GM19395 (cell line): ENCODE measurements at regions not wholly inside any gene's neighbourhood (a gene's known extent, or its start where the extent isn't known, plus 50 kb on each side); places are given as distances from the start of the nearest gene placed in this dataset.

Source experiments
- ATAC-seq: cut with Tn5 transposase; IDR thresholded peaks from one replicate; pipeline ENCODE4 v1.9.1; 2021; ENCODE audit warnings: mild to moderate bottlenecking, moderate library complexity; ENCODE audit not compliant: unreplicated experiment

DNA sequence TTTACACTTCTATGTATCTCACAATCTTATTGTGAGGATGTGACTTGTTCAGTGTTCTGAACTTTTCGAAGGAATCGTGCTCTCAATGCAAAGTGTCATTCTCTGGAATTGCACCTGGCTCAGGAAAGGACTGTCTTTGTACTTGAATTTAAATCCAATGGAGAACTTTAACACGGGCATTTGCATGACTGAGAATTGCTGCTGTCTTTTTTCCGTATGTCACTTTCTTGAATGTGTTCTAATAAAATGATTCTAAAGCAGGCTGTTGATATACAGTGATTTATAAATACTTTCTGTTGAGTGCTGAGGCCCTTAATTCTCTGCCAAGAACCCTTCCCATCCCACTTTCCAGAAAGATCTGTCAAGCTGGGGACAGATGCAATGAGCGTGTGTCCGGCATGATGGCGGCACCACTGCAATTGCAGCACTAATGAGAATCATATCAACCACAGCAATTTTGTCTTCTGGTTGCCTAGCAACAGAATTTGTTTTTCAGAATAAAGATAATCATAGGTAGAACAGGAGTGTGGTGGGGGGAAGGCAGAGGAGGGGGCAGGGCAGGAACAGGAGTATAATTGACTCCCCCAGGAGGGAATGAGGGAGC, 210.6 kb upstream of the UMPS start:
- ATAC-seq = no peak

DNA sequence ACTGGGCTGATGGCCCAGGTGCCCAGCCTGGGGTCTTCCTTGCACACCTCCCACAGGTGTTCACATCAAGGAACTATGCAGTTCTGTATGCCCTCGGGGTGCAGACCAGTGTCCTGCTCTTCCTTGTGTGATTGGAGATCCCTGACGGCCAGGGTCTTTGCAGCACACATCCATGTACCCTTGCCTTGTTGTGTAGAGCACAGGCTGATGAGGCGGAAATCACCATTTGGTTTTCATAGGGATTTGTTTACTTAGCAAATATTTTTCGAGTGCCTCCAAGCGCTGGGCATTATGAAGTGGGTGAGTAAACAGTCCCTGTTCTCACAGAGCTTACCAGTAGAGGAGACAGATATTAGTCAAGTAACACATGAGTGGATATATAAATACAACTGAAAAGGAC, 209.3 kb upstream of the UMPS start:
- ATAC-seq = no peak

DNA sequence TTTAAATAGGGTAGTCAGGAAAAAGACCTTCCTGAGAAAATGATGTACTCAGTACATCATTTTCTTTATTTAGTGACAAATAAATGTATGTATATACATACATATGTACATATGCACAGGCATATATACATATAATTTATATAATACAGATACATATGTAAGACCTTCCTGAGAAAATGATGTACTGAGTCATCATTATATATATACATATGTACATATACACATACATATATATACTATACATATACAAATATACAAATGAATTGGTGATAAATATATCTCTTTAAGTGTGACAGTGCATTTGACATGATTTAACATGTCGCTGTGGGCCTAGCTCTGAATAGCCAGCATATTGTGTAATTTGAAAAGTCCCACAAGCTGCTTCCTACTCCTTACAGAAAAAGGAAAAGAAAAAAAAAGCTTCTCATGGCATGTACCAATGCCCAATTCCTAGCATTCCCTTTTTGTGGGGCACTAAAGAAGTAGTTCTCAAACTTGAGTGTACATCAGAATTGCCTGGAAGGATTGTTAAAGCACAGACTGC, 208.1 kb upstream of the UMPS start:
- ATAC-seq = no peak

DNA sequence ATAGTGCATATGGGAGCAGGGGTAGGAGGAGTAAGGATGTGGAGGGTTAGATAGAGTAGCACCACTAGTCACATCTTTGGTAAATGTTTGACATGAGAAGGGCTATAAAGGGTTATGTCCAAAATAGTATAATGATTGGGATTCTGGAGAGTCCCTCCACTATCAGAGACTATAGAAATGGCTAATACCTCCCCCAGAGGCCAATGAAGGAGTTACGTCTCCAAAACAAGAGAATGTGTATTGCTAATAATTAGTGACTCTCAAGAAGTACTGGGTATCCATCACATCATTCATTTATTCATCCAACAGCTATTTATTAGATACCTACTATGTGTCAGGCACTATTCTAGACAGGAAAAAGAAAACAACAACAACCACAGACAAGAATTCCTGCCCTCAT, 203.7 kb upstream of the UMPS start:
- ATAC-seq = no peak

DNA sequence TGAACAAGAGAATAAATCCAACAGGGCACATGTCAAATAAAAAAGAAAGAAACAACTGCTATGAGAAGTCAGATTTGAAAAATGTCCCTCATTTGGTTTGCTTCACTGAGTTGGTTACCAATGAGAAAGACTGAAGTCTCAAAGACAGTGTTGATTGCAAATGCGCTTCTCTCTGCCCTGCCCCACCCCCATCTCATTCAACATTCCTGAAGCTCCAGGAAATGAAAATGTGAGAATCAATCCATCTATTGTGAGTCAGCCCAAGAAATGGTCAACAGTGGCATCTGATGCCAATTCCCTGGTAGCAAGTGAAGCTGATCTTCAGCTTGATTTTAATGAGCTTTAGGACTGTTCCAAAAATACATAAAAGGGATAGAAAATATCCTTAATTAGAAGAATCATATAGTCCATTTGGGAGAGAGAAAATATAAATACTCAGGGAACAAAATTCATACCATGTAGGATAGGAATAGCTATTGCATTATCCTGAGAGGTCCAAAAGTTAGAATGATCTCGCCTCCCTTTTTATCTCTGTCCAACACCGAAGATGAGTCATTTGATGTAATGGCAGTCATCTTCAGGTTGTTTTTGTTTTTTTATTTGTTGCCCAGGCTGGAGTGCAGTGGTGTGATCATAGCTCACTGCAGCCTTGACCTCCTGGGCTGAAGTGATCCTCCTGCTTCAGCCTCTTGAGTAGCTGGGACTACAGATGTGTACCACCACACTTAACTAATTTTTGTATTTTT, 200.3 kb upstream of the UMPS start:
- ATAC-seq = no peak

DNA sequence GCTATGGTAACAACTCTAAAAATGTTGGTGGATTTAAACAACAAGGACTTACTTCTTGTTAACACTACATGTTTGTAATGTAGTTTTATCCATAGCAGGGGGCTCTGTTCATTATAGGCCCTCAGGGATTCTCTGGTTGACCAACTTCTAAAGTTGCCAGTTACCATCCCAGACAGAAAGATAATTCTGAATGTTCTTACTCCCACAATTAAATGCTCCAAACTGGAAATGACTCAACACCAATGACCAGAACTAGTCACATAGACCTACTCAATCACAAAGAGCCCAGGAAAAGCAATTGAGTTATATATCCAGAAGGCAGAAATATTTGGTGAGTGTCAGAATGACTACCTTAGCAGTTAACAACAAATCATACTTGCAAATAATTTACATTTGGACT, 199.3 kb upstream of the UMPS start:
- ATAC-seq = no peak

DNA sequence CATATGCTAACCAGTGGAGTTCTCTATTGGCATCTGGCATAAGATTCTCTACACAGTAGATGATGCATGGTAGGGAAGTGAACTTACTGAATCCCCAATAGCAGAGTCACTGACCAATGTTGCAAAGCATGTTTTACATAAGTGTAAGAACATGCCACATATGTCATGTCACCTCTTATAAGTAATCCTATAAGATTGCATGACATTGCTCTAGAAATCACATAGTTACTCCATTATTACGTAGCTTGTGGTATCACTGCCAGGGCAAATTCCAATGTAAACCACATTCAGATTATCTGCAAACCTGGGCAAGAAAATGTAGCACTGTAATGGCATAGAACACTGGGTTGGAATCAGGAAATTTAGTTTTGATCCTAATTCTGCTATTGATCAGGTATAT, 198.2 kb upstream of the UMPS start:
- ATAC-seq = no peak

DNA sequence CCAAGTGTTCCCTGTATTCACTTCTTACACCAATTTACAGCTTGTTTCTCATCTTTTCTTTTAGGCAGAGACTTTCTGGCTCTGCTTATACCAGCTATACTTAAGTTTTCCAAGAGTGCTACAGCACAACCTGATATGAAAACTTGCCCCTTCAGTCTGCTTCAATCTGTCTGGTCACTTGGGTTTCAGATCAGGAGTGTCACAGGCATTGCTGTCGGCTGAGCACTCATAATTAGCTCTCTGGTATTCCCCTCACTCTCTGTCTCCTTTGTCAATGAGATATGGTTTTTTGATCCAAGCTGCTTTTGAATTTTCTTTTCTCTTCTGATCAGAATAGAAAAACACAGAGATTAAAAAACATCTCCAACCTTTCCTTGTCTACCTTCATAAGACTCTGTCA, 194.9 kb upstream of the UMPS start:
- no peak for ATAC-seq

DNA sequence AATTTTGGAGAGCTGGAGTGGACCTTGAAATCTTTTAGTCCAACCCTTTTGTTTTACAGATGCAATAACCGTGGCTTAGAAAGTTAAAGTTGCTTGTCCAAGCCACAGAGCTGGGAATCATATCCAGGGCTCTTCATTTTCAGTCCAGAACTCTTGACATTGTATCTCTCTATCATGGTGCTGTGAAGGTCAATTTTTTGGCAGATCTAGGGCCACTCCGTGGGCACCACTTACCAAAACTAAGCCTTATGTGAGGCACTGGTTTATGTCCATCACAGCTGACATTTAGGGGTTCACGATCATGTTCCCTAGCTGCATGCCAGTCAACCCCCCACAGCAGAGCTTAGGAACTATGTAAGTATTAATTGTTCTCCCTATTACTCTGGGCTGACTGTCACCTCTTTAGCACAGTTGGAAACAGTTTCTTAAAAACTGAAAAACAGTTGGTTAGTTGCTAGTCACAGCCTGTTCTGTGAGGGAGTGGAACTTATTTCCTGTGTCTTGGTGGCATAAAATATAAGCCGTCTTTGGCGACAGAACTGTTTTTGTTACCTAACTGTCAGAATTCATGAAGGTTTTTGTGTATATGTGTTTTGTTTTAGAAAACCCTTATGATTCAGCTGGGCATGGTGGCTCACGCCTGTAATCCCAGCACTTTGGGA, 189.6 kb upstream of the UMPS start:
- no peak for ATAC-seq

DNA sequence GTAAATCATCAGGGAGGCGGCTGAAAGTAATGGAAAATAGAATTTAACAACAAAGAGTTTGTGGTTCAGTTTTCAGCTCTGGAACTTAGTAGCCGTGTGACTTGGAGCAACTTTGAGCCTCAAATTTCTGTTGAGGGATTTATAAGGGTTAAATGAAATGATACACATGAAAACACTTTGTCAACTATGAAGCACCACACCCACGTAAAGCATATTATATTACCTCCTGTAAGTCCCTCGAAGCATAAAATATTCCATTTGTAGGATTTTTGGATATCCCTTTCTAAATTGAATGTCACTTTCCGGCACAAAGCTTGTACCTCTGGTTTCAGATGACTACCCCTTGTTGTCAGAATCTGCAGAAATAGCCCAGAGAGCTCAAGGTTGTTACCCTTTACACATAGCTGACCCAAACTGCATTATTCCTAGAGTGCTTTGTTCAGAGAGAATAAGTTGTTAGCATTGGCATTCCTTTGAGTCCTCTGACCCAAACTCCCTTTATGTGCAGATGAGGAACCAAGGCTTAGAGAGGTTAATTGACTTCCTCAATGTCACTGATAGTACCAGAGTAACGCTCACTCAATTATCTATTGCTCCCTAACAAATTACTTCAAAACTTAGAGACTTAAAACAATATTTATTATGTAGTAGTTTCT, 187.9 kb upstream of the UMPS start:
- ATAC-seq = no peak

DNA sequence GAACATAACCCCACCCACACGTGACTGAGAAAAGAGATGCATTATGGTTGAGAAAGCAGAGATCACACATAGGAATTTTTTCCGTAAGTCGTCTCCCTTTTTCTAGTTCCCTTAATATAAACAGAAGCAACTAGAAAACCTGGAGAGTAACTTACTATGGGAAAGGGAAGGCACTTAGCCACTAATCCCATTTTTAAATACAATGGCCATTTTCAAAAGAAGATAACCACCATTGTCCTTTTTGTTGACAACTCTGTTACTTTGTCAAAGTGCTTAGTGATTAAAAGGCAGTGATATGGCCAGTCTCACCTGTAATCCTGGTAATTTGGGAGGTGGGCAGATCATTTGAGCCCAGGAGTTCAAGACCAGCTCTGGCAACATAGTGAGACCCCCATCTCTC, 184.4 kb upstream of the UMPS start:
- no peak for ATAC-seq

DNA sequence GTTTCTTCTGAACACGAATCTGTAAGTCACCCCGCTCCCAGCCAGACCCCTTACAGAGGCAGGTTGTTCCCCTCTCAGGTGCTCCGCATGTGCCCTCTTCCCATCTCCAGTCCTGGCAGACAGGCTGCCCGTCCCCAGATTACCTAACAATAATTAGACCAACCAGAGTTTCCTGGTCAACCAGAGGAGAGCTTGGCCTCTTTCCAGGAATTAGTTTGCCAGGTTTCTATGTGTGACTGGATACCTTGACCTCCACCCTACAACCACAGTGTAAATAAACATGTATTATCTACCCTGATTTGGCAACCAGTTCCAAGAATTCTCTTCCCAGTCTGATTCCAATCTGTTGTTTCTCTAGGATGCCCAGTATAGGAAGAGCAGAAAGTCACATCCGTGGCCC, 178.0 kb upstream of the UMPS start:
- no peak for ATAC-seq

DNA sequence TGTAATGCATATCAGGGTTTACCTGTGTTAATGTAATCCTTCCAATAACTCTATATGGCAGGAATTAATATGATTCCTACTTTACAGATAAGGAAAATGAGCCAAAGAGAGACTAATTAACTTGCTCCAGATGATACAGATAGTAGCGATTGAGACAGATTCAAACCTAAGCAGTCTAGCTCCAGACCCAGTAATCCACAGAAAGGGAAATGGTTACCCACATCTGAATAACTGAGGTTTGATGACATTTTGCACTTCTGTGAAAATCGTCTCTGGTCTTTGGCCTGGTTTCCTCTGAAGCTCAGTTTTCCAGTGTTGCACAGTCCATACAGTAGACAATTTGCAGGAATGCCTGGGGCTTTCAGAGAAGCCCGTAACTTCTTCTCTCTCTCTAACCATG, 177.1 kb upstream of the UMPS start:
- no peak for ATAC-seq

DNA sequence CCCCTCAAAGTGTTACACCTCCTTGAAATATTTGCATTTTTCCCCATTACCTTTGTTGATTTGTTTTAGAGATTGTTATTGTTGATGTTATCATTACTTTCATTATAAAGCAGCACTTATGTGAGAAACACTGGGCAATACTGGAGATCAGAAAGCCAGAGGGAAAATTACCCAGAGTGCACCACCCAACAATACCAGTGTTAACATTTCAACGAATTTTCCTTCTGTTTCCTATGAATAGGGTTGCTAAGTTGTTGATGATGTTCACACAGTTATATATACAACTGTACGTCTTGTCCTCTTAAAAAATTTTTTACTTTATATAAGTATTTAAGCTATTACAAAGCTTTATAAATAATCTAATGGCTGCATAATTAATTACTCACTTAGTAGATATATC, 173.6 kb upstream of the UMPS start:
- no peak for ATAC-seq

DNA sequence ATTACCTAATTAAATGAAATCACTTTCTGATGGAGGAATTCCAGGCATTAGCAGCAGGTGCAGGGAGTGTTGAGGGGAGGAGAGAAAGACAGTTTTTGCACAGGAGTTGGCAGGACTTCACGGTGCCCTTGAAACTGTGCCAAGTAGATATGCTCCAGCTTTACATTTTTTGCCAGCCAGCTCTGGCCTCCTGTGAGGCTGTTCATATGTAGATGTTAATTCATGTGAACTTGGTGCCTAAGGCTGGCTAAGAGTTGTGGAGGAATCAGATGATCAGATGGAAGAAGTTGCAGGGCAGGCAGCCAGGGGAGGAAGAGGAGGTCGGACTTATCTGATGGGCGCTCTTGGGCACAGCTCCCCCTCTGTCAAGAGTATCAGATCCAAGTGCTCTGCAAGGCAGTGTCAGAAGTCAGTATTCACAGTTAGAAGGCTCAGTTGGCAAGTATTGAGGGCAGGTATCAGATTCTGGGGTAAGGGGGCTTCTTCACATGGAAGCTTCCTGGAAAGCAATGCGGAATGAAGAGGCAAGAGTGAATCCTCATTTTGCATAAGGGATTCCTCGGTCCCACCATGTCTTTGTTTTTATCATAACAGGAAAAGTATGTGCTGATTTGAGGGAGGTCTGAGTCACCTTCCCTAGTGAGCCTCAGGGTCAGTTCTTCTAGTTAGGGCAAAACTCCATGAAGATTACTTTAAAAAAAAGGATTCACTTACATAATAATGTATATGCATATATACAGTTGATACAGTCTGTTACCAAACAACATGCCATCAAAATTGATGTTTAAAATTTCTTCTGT, 172.6 kb upstream of the UMPS start:
- no peak for ATAC-seq

DNA sequence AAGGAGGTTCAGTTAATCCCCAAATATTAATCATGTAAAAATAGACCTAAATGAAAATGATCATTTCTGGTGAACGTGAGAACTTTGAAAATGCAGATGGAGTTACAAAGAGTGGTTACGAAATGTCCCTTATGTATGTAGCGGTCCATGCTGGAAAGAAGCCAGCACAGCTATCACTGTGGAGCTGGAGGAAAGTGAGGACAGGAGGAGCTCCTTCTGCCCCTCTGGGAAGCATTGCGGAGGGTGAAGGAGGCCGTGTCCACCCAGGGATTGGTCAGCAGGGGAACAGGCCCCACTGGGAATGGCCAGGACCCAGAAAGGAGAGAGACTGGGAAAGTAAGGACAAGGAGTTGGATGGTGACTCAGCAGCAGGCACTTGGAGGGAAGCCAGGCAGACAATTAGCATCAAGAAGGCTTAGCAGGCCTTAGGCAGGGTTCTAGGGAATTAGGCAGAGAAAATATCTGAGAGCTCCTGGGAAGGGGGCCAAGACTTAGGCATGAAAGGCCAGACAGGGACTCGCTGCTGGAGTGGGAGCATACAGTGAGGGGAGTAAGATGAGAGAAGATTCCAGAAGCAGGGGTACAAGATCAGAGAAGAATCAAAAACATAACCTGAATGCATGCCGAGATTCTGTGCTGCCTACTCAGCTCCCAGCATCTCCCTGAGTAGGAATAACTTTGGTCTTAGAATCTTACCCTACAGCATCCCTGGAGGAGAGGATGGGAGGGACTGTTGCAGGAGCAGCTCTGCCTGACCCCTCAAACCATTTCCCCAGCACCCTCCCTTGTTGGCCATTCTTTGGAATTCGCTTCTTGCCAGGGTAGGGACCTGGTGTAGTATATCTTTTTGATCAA, 171.0 kb upstream of the UMPS start:
- no peak for ATAC-seq

DNA sequence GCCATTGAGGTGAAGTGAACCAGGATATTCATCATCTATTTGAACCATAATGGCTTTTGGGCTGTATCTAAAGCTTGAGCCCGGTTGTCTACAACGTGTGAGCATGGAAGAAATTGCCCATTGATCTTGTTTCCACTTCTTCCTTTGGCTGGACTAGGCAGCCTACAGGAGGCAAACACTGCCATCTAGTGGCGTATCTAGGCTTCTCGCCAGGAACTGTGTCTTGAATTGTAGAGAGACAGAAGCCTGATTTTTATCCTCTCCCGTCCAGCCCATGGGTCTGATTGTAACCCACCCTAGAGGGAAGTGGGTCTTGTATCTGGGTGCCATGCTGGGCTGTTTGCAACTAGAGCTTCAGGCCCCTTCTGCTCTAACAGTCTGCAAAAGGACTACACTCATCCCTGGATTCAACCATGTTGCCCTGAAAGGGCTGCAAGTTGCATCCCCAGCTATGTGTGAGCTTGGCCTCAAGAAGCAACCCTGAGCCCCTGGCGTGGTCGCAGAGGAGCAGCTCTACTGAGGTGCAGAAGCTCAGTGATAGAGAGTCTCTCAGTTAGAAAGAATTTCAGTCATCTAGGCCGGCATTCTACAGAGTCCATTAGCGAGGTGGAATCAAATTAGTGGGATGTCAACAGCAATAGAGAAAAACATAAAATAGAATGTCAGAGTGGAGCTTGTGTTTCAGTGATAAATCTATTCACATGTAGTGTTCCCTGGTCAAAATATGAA, 170.2 kb upstream of the UMPS start:
- ATAC-seq = no peak

DNA sequence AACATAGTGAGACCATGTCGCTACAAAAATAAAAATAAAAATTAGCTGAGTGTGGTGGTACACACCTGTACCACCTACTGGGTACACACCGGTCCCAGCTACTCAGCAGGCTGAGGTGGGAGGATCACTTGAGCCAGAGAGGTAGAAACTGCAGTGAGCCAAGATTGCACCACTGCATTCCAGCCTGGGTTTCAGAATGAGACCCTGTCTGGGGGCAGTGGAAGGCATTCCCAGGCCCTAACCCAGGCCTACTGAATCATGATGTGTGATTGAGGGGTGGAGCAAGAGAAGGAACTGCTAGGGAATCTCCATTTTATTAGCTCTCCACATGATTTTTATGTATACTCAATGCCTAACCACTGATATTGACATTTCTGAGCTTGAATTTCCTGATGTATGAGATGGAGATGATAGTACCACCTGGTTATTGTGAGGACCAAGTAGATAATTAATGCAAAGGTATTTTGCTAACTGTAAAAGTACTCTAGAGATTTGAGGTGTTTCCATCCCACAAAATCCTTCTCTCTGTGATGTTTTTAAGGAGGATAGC, 169.5 kb upstream of the UMPS start:
- ATAC-seq = no peak

DNA sequence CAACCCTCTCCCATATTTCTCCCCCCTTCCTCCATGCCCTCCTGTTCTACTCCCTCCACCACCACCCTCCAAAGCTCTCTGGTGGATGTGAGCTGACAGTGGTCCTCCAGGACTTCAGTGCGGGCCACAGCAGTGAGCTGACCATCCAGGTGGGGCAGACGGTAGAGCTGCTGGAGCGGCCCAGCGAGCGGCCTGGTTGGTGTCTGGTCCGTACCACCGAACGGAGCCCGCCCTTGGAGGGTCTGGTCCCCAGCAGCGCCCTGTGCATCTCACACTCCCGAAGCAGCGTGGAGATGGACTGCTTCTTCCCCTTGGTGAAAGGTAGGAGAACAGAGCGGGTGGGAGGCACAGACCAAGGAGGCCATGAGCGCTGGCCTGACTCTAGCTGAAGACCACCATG, 167.5 kb upstream of the UMPS start:
- no peak for ATAC-seq
